Fibroblast of skin of back (primary cell): ENCODE measurements at regions not wholly inside any gene's neighbourhood (a gene's known extent, or its start where the extent isn't known, plus 50 kb on each side); places are given as distances from the start of the nearest gene placed in this dataset.
A peak's percentile ranks its signal among the peaks of the same experiment; 100 is the strongest.
"Not testable (repeated sequence)": the region's sequence is repeated elsewhere in the genome, so short reads cannot be mapped to it uniquely, and the experiment has no call there.

ENCODE experiments used
- DNase-seq: peaks from one replicate; pipeline ENCODE4 v3.0.0-alpha.2; 2013

GRCh38 chr10:121308020-121308419 is 290.2 kb downstream of the FGFR2 start:
- no peak for DNase-seq

GRCh38 chr10:121309164-121309563 is 289.1 kb downstream of the FGFR2 start:
- no peak for DNase-seq

- no peak for DNase-seq
Measured at GRCh38 chr10:121310151-121310711, 288.0 kb downstream of the FGFR2 start.

GRCh38 chr10:121311812-121312443 is 286.3 kb downstream of the FGFR2 start:
- DNase-seq: no peak

- no peak for DNase-seq
Measured at GRCh38 chr10:121312587-121312986, 285.7 kb downstream of the FGFR2 start.

GRCh38 chr10:121313119-121313875 is 284.9 kb downstream of the FGFR2 start:
- DNase-seq: no peak

- DNase-seq: no peak
Measured at GRCh38 chr10:121316432-121316831, 281.8 kb downstream of the FGFR2 start.

- no peak for DNase-seq
Measured at GRCh38 chr10:121317374-121317773, 280.9 kb downstream of the FGFR2 start.

- DNase-seq: no peak
Measured at GRCh38 chr10:121322046-121322445, 276.2 kb downstream of the FGFR2 start.

- no peak for DNase-seq
Measured at GRCh38 chr10:121322776-121323175, 275.5 kb downstream of the FGFR2 start.

- no peak for DNase-seq
Measured at GRCh38 chr10:121323443-121323842, 274.8 kb downstream of the FGFR2 start.

- DNase-seq: no peak
Measured at GRCh38 chr10:121324678-121325213, 273.5 kb downstream of the FGFR2 start.

- DNase-seq: no peak
Measured at GRCh38 chr10:121325490-121326231, 272.6 kb downstream of the FGFR2 start.

- DNase-seq: no peak
Measured at GRCh38 chr10:121326905-121327304, 271.3 kb downstream of the FGFR2 start.

GRCh38 chr10:121327727-121328126 is 270.5 kb downstream of the FGFR2 start:
- DNase-seq: no peak

- DNase-seq: not testable (repeated sequence)
Measured at GRCh38 chr10:121329631-121330030, 268.6 kb downstream of the FGFR2 start.

GRCh38 chr10:121330563-121330962 is 267.7 kb downstream of the FGFR2 start:
- no peak for DNase-seq

GRCh38 chr10:121332353-121332752 is 265.9 kb downstream of the FGFR2 start:
- no peak for DNase-seq

- peak; percentile 5 for DNase-seq
Measured at GRCh38 chr10:121332829-121333765, 265.1 kb downstream of the FGFR2 start.

GRCh38 chr10:121335386-121335925 is 262.8 kb downstream of the FGFR2 start:
- no peak for DNase-seq

- no peak for DNase-seq
Measured at GRCh38 chr10:121337427-121337826, 260.8 kb downstream of the FGFR2 start.
